ENCODE measurements at regions not wholly inside any gene's neighbourhood (a gene's known extent, or its start where the extent isn't known, plus 50 kb on each side); places are given as distances from the start of the nearest gene placed in this dataset.

- DNase-seq (ENCODE audit: low read depth, low spot score) = no peak
Observed at GRCh38 chr5:125376059-125376641, 629.7 kb upstream of the ZNF608 start.

- no peak for DNase-seq (ENCODE audit: low read depth, low spot score)
Observed at GRCh38 chr5:125377141-125377540, 630.7 kb upstream of the ZNF608 start.

- no peak for DNase-seq (ENCODE audit: low read depth, low spot score)
Observed at GRCh38 chr5:125381290-125381689, 634.9 kb upstream of the ZNF608 start.

GRCh38 chr5:125384071-125384470 lies 637.6 kb upstream of the ZNF608 start:
- no peak for DNase-seq (ENCODE audit: low read depth, low spot score)

- no peak for DNase-seq (ENCODE audit: low read depth, low spot score)
Observed at GRCh38 chr5:125390326-125390725, 643.9 kb upstream of the ZNF608 start.

GRCh38 chr5:125393221-125393815 lies 646.9 kb upstream of the ZNF608 start:
- no peak for DNase-seq (ENCODE audit: low read depth, low spot score)

- no peak for DNase-seq (ENCODE audit: low read depth, low spot score)
Observed at GRCh38 chr5:125394661-125395280, 648.3 kb upstream of the ZNF608 start.

GRCh38 chr5:125396462-125396861 lies 650.0 kb upstream of the ZNF608 start:
- DNase-seq (ENCODE audit: low read depth, low spot score) = no peak

- DNase-seq (ENCODE audit: low read depth, low spot score) = no peak
Observed at GRCh38 chr5:125398466-125398865, 652.0 kb upstream of the ZNF608 start.

GRCh38 chr5:125399885-125400284 lies 653.4 kb upstream of the ZNF608 start:
- DNase-seq (ENCODE audit: low read depth, low spot score) = no peak

GRCh38 chr5:125401724-125402622 lies 655.5 kb upstream of the ZNF608 start:
- no peak for DNase-seq (ENCODE audit: low read depth, low spot score)

GRCh38 chr5:125402787-125403186 lies 656.3 kb upstream of the ZNF608 start:
- DNase-seq (ENCODE audit: low read depth, low spot score) = no peak

- no peak for DNase-seq (ENCODE audit: low read depth, low spot score)
Observed at GRCh38 chr5:125404056-125404455, 657.6 kb upstream of the ZNF608 start.

- DNase-seq (ENCODE audit: low read depth, low spot score) = no peak
Observed at GRCh38 chr5:125408448-125409233, 662.2 kb upstream of the ZNF608 start.

GRCh38 chr5:125409234-125409860 lies 662.9 kb upstream of the ZNF608 start:
- DNase-seq (ENCODE audit: low read depth, low spot score) = no peak

GRCh38 chr5:125409861-125410536 lies 663.6 kb upstream of the ZNF608 start:
- DNase-seq (ENCODE audit: low read depth, low spot score) = no peak

- DNase-seq (ENCODE audit: low read depth, low spot score) = no peak
Observed at GRCh38 chr5:125410537-125411070, 664.2 kb upstream of the ZNF608 start.

GRCh38 chr5:125411071-125411743 lies 664.8 kb upstream of the ZNF608 start:
- DNase-seq (ENCODE audit: low read depth, low spot score) = no peak

GRCh38 chr5:125411744-125412560 lies 665.5 kb upstream of the ZNF608 start:
- DNase-seq (ENCODE audit: low read depth, low spot score) = no peak

Data from activated CD4-positive, CD25-positive, alpha-beta regulatory T cell treated with anti-CD3 and anti-CD28 coated beads, Interleukin-2, amount 50 U/mL, for 16 hours (primary cell).